Colonic mucosa (tissue), 4 donors: ENCODE measurements at regions not wholly inside any gene's neighbourhood (a gene's known extent, or its start where the extent isn't known, plus 50 kb on each side); places are given as distances from the start of the nearest gene placed in this dataset.

ENCODE experiments used
- DNase-seq: peaks from one replicate; pipeline ENCODE4 v3.0.0-alpha.2; 2020
- H3K27ac ChIP-seq: fragments of 200-600 bp; one replicate; pipeline ENCODE4 v1.8.0; 2021
- H3K27me3 ChIP-seq: fragments of 200-600 bp; one replicate; pipeline ENCODE4 v1.8.0; 2021
- H3K36me3 ChIP-seq: fragments of 200-600 bp; one replicate; pipeline ENCODE4 v1.8.0; 2021
- H3K4me1 ChIP-seq: fragments of 200-600 bp; one replicate; pipeline ENCODE4 v1.8.0; 2021; ENCODE audit warnings: mild to moderate bottlenecking
- H3K4me3 ChIP-seq: fragments of 200-600 bp; one replicate; pipeline ENCODE4 v1.8.0; 2021
- H3K9ac ChIP-seq, 2 donors: one replicate each; pipeline ENCODE4 v1.7.0; 2013; ENCODE audit warnings: control low read depth in 2 of 2, low read depth in 2 of 2, low read length in 2 of 2
- H3K9me3 ChIP-seq: fragments of 200-600 bp; one replicate; pipeline ENCODE4 v1.8.0; 2021
- intact Hi-C: fragments of 100-400 bp; cut with DNase I; formaldehyde crosslinking; loops from one replicate; pipeline ENCODE4 v1.14.1; 2022
- TF ChIP-seq, protein P1 (sequence below): fragments of 200-600 bp; IDR thresholded peaks from one replicate; pipeline ENCODE4 v1.8.0; 2022; ENCODE audit warnings: antibody characterized with exemption, mild to moderate bottlenecking
- donor health status: healthy.
- donor health status: DM: no; HTN: no; CAD: no.
- donor health status: DM: no; HTN: no; CAD: no.

GRCh38 chr9:7710686-7711085, 88.9 kb downstream of the DMAC1 start:
- H3K9me3 ChIP-seq = no peaks in the 10 kb centered on the region
- TF ChIP-seq, protein P1, sequence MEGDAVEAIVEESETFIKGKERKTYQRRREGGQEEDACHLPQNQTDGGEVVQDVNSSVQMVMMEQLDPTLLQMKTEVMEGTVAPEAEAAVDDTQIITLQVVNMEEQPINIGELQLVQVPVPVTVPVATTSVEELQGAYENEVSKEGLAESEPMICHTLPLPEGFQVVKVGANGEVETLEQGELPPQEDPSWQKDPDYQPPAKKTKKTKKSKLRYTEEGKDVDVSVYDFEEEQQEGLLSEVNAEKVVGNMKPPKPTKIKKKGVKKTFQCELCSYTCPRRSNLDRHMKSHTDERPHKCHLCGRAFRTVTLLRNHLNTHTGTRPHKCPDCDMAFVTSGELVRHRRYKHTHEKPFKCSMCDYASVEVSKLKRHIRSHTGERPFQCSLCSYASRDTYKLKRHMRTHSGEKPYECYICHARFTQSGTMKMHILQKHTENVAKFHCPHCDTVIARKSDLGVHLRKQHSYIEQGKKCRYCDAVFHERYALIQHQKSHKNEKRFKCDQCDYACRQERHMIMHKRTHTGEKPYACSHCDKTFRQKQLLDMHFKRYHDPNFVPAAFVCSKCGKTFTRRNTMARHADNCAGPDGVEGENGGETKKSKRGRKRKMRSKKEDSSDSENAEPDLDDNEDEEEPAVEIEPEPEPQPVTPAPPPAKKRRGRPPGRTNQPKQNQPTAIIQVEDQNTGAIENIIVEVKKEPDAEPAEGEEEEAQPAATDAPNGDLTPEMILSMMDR = no peak
- intact Hi-C loops = no loop called here

GRCh38 chr9:7707934-7708333, 91.6 kb downstream of the DMAC1 start:
- Histone ChIP-seq H3K4me1 (no peaks in the 10 kb centered on the region), H3K27ac (no peak overlapping the region), H3K9ac (no peak overlapping the region), H3K27me3 (no peaks in the 10 kb centered on the region), H3K36me3 (no peaks in the 10 kb centered on the region), H3K9me3 (no peaks in the 10 kb centered on the region), H3K4me3 (no peak overlapping the region)
- DNase-seq = no peak
- TF ChIP-seq, protein P1 = no peak
- intact Hi-C loops = no loop called here

More at GRCh38 chr9:7710686-7711085, 88.9 kb downstream of the DMAC1 start:
- DNase-seq = no peak
- H3K4me1 ChIP-seq = no peaks in the 10 kb centered on the region
- no peaks in the 10 kb centered on the region for H3K27me3 ChIP-seq
- no peak overlapping the region for H3K27ac ChIP-seq
- H3K36me3 ChIP-seq = no peaks in the 10 kb centered on the region
- no peak overlapping the region for H3K9ac ChIP-seq
- H3K4me3 ChIP-seq = no peak overlapping the region

DNA sequence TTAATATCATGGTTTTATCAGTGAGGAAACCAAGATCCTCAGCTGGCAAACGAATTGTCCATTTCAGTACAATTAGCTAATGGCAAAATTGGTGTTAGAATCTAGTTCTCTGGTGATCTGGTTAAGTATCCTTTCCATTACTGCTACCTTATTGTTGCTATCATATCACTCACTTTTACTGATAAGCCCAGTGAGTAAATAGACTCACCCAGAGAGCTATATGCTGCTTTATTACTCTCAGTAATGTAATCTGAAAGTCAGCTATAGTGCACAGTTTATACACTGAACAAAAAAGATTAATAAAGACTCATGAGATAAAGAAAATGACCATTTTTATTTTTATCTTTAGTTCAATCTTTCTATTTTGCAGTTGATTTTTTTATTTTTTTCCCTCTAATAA, 95.0 kb downstream of the DMAC1 start:
- no peak overlapping the region for H3K27ac ChIP-seq
- TF ChIP-seq, protein P1 = no peak
- no peaks in the 10 kb centered on the region for H3K36me3 ChIP-seq
- no peak overlapping the region for H3K4me3 ChIP-seq
- H3K27me3 ChIP-seq = no peaks in the 10 kb centered on the region
- H3K9ac ChIP-seq = no peak overlapping the region
- no peaks in the 10 kb centered on the region for H3K4me1 ChIP-seq
- intact Hi-C loops = no loop called here
- no peak for DNase-seq
- H3K9me3 ChIP-seq = no peaks in the 10 kb centered on the region

GRCh38 chr9:7691909-7692308, 107.7 kb downstream of the DMAC1 start:
- Histone ChIP-seq H3K9me3 (no peaks in the 10 kb centered on the region), H3K4me3 (no peak overlapping the region), H3K36me3 (no peaks in the 10 kb centered on the region), H3K9ac (no peak overlapping the region), H3K4me1 (no peaks in the 10 kb centered on the region), H3K27me3 (no peaks in the 10 kb centered on the region), H3K27ac (no peak overlapping the region)
- no peak for DNase-seq
- intact Hi-C loops = no loop called here
- TF ChIP-seq, protein P1 = no peak

- H3K9ac ChIP-seq = no peak overlapping the region
These were observed 109.6 kb downstream of the DMAC1 start for GRCh38 chr9:7690014-7690413.

More at GRCh38 chr9:7690014-7690413, 109.6 kb downstream of the DMAC1 start:
- no peaks in the 10 kb centered on the region for H3K27me3 ChIP-seq
- TF ChIP-seq, protein P1 = no peak
- H3K36me3 ChIP-seq = no peaks in the 10 kb centered on the region
- no peaks in the 10 kb centered on the region for H3K4me1 ChIP-seq
- no peak for DNase-seq
- H3K4me3 ChIP-seq = no peak overlapping the region
- no peak overlapping the region for H3K27ac ChIP-seq
- intact Hi-C loops = no loop called here
- no peaks in the 10 kb centered on the region for H3K9me3 ChIP-seq
